DND-41 (cell line): ENCODE measurements at regions not wholly inside any gene's neighbourhood (a gene's known extent, or its start where the extent isn't known, plus 50 kb on each side); places are given as distances from the start of the nearest gene placed in this dataset.
"Not testable (repeated sequence)": the region's sequence is repeated elsewhere in the genome, so short reads cannot be mapped to it uniquely, and the experiment has no call there.

Experiments
- ATAC-seq: fragments of 200-7000 bp; cut with Tn5 transposase; 3 replicates; pipeline ENCODE4 v1.9.1; 2021; ENCODE audit warnings: low read depth; ENCODE audit not compliant: insufficient read depth
- DNase-seq: peaks from one replicate; pipeline ENCODE4 v3.0.0-alpha.2; 2020
- H2AFZ ChIP-seq: 2 replicates; pipeline ENCODE4 v1.6.0; 2012; ENCODE audit warnings: low read depth, low read length
- H3K27ac ChIP-seq: 2 replicates; pipeline ENCODE4 v1.5.1; 2012; ENCODE audit warnings: low read length, inconsistent platforms
- H3K27me3 ChIP-seq: fragments of 200-600 bp; sonication (generic); 2 replicates; pipeline ENCODE4 v1.6.0; 2012; ENCODE audit warnings: low read length, mild to moderate bottlenecking, inconsistent platforms; ENCODE audit not compliant: insufficient read depth, poor library complexity
- H3K36me3 ChIP-seq: 2 replicates; pipeline ENCODE4 v1.5.1; 2012; ENCODE audit warnings: low read length, inconsistent platforms; ENCODE audit not compliant: insufficient read depth
- H3K4me1 ChIP-seq: 2 replicates; pipeline ENCODE4 v1.5.1; 2012; ENCODE audit warnings: mild to moderate bottlenecking, low read length; ENCODE audit not compliant: insufficient read depth
- H3K4me2 ChIP-seq: 2 replicates; pipeline ENCODE4 v1.6.0; 2012; ENCODE audit warnings: mild to moderate bottlenecking, moderate library complexity, low read length, inconsistent platforms; ENCODE audit not compliant: insufficient read depth
- H3K4me3 ChIP-seq, 2 experiments: fragments of 200-600 bp in 1 of 2; shearing (Covaris generic) in 1 of 2; 2 replicates each; pipeline ENCODE4 v1.5.1; 2012 to 2016; ENCODE audit warnings: inconsistent platforms in 2 of 2, low read length in 2 of 2, mild to moderate bottlenecking in 2 of 2, low read depth in 1 of 2, moderate library complexity in 1 of 2
- H3K79me2 ChIP-seq: 2 replicates; pipeline ENCODE4 v1.6.0; 2012; ENCODE audit warnings: low read length, inconsistent platforms; ENCODE audit not compliant: insufficient read depth
- H3K9ac ChIP-seq: 2 replicates; pipeline ENCODE4 v1.6.0; 2012; ENCODE audit warnings: low read depth, mild to moderate bottlenecking, inconsistent platforms, low read length, moderate library complexity
- H3K9me3 ChIP-seq: 2 replicates; pipeline ENCODE4 v1.5.1; 2012; ENCODE audit warnings: low read length, moderate library complexity, mild to moderate bottlenecking, inconsistent platforms; ENCODE audit not compliant: insufficient read depth, severe bottlenecking
- H4K20me1 ChIP-seq: 2 replicates; pipeline ENCODE4 v1.6.0; 2012; ENCODE audit warnings: low read length; ENCODE audit not compliant: insufficient read depth
- CTCF ChIP-seq: IDR thresholded peaks from 2 replicates; pipeline ENCODE4 v1.5.1; 2012; ENCODE audit warnings: borderline replicate concordance, low read length, moderate library complexity, mild to moderate bottlenecking; ENCODE audit not compliant: poor library complexity, severe bottlenecking; ENCODE audit errors: extremely low read depth
- EZH2 ChIP-seq: IDR thresholded peaks from 3 replicates; pipeline ENCODE4 v1.6.1; 2012; ENCODE audit warnings: borderline replicate concordance, low read depth, mild to moderate bottlenecking, moderate library complexity, low read length, inconsistent platforms; ENCODE audit not compliant: severe bottlenecking

DNA sequence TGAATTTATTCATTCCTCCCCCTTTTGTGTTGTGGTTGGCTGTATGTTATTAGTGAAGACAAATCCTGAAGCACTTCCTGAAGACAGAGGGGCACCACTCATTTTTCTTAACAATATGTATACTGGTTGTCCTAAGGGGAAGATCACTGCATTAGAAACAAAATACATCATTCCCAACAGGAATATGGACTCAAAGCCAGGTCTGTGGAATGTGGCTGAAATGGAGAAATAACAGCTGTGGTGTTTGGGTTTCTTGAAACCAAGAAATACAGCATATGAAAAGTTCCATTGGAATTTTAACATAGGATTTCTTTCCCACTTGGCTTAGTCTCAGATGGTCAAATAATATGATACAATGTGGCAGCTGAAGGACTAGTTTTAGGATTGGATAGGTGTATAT, 267.6 kb downstream of the KCNE4 start:
- no peaks in the 10 kb centered on the region for H3K9me3 ChIP-seq
- H3K27me3 ChIP-seq = no peaks in the 10 kb centered on the region
- no peaks in the 10 kb centered on the region for H4K20me1 ChIP-seq
- H3K27ac ChIP-seq = no peak overlapping the region
- H3K79me2 ChIP-seq = no peaks in the 10 kb centered on the region
- TF ChIP-seq EZH2 (no peak), CTCF (no peak)
- H3K4me1 ChIP-seq = no peaks in the 10 kb centered on the region
- no peak overlapping the region for H3K4me3 ChIP-seq
- H3K4me2 ChIP-seq = no peak overlapping the region
- DNase-seq (no peak), ATAC-seq (no peak)
- no peak overlapping the region for H2AFZ ChIP-seq
- H3K36me3 ChIP-seq = no peaks in the 10 kb centered on the region
- H3K9ac ChIP-seq = no peak overlapping the region

- no peaks in the 10 kb centered on the region for H3K79me2 ChIP-seq
- H3K9me3 ChIP-seq = no peaks in the 10 kb centered on the region
- ATAC-seq = no peak
- H3K4me3 ChIP-seq = no peak overlapping the region
- TF ChIP-seq CTCF = no peak
- TF ChIP-seq EZH2 = no peak
- no peak overlapping the region for H3K4me2 ChIP-seq
- no peak overlapping the region for H3K27ac ChIP-seq
- H3K9ac ChIP-seq = no peak overlapping the region
- H3K36me3 ChIP-seq = no peaks in the 10 kb centered on the region
- H3K27me3 ChIP-seq = no peaks in the 10 kb centered on the region
- DNase-seq = no peak
- H3K4me1 ChIP-seq = no peaks in the 10 kb centered on the region
- no peaks in the 10 kb centered on the region for H4K20me1 ChIP-seq
- H2AFZ ChIP-seq = no peak overlapping the region
Observed at GRCh38 chr2:223324402-223324801, 272.4 kb downstream of the KCNE4 start.

DNA sequence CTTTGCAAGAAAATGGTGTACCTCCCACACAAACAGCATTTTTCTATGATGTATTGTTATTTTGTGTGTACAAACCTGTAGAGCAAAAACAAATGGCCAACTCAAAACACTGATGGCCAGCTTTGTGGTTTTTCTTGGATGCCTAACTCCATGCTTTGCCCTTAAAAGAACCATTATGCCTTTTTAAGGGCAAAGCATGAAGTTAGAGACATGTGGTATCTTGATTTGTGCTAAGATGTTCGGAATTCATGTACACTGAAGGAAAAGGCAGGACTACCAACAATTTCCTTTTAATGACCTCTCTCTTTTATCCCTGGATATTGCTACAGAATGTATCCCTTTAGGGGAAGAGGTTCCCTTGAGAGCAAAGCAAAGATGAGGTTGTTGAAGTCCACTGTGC, 273.6 kb downstream of the SCG2 start:
- no peak overlapping the region for H2AFZ ChIP-seq
- H3K36me3 ChIP-seq = no peaks in the 10 kb centered on the region
- H3K9me3 ChIP-seq = no peaks in the 10 kb centered on the region
- H3K4me3 ChIP-seq = no peak overlapping the region
- DNase-seq (no peak), ATAC-seq (no peak)
- no peaks in the 10 kb centered on the region for H3K27me3 ChIP-seq
- no peak overlapping the region for H3K27ac ChIP-seq
- no peak for TF ChIP-seq CTCF
- TF ChIP-seq EZH2 = no peak
- no peaks in the 10 kb centered on the region for H3K4me1 ChIP-seq
- H3K9ac ChIP-seq = no peak overlapping the region
- H3K4me2 ChIP-seq = no peak overlapping the region
- no peaks in the 10 kb centered on the region for H3K79me2 ChIP-seq
- H4K20me1 ChIP-seq = no peaks in the 10 kb centered on the region

GRCh38 chr2:223330747-223331146, 271.4 kb downstream of the SCG2 start:
- not testable (repeated sequence) for H3K79me2 ChIP-seq, H3K4me2 ChIP-seq, H3K27me3 ChIP-seq, H3K4me3 ChIP-seq, ATAC-seq, H3K9ac ChIP-seq, H3K27ac ChIP-seq, H3K4me1 ChIP-seq, H4K20me1 ChIP-seq, H2AFZ ChIP-seq, H3K9me3 ChIP-seq, H3K36me3 ChIP-seq, DNase-seq
